Activated CD8-positive, alpha-beta memory T cell treated with anti-CD3 and anti-CD28 coated beads, Interleukin-2, amount 50 U/mL, for 24 hours (primary cell): ENCODE measurements at regions not wholly inside any gene's neighbourhood (a gene's known extent, or its start where the extent isn't known, plus 50 kb on each side); places are given as distances from the start of the nearest gene placed in this dataset.
"Not testable (repeated sequence)": the region's sequence is repeated elsewhere in the genome, so short reads cannot be mapped to it uniquely, and the experiment has no call there.

Experiments
- DNase-seq: peaks from one replicate; pipeline ENCODE4 v3.0.0-alpha.2; 2020; ENCODE audit errors: extremely low read depth

DNA sequence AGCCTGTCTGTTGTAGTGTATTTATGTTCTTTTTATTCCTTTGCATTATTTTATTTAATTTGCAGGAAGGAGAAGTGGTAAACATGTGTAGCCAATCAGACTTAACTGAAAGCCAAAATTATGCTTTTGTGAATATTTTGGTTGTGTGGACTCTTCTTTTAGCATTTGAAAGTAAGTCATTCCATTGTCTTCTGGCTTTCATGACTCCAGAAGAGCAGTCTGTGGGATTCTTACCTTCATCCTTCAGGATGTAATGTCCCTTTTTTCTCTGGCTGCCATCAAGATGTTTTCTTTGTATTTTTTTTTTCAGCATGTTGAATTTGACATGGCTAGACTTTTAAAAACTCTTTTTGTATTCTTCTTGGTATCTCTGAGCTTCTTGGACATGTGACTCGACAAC, 895.2 kb upstream of the ZEB2 start:
- DNase-seq = no peak

- DNase-seq = no peak
Observed at GRCh38 chr2:145413261-145414030, 893.5 kb upstream of the ZEB2 start.

- DNase-seq = no peak
Observed at GRCh38 chr2:145412155-145412554, 892.2 kb upstream of the ZEB2 start.

- no peak for DNase-seq
Observed at GRCh38 chr2:145411493-145411892, 891.6 kb upstream of the ZEB2 start.

DNA sequence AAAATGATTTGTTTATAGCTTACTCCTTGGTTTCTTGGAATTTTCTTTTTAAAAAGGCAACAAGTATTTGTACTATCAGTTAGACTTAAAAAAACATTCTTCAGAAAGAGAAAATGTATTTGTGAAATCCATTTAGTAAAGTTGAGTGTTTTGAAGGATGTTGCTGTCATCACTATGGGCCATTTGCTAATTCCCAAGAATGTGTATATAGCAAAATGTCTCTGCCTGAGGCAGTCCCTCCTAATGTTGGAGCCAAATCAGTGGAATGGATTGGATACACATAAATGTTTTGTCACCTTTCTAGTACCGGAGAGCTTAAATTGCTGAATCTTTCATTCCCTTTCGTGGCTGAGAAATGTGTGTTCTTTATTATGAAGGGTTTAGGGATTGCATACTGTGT, 890.2 kb upstream of the ZEB2 start:
- DNase-seq = no peak

DNA sequence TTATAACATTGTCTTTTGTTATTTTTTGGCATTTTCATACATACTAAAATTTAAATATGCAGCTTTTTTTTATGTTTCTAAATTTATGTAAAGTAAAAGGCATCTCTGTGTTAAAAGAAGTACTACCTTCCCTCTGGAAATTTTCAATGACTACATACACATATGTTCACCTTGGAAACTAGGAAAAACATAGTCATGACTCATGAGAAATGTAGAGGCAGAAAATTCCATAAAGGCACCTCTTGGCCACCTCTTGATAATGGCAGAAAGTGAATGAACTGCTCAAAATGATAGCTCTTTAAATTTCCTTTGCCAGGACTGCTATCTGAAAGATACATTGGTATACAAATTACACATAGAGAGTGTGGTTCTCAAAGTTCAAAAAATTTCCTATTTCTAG, 889.1 kb upstream of the ZEB2 start:
- DNase-seq = no peak

DNA sequence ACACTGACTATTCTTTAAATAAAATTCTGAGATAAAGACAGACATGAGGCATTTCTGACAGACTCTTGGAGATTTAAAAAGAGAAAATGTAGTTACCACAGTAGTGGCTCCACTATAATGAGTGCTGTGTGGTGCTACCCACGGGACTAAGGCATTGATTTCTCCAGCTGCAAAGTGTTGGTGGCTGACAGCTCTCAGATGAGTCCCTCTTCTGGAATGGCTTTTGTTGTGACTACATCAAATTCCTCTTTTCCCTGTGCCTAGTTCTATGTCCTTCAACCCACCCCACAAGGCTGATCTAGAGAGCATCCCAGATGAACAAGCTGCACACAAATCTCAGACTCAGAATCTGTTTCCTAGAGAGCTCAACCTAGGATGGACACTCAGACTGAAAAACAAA, 884.8 kb upstream of the ZEB2 start:
- DNase-seq = no peak

DNA sequence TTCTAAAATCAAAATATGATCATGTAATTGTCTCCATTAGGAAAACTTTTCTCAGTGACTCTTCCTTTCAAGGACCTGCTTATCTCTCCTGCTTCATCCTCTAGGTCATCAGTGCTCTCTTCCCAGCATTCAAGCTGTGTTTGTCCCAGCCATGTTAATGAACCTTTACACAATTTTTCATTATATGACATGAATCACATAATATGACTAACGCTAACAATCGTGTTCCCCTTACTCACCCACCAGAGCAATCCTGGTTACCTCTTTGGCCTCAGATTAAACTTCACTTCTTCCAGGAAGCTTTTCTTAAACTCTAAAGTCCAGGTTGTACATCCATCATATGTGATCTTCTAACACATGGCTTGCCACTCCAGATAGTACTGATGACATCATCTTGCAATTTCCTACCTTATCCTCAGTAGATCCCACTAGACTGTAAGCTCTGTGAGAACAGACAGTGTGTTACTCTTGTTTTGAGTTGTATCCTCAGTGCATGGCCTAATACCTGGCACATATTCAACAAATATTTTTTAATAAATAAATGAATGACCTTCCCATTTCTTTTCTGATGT, 882.9 kb upstream of the ZEB2 start:
- no peak for DNase-seq

DNA sequence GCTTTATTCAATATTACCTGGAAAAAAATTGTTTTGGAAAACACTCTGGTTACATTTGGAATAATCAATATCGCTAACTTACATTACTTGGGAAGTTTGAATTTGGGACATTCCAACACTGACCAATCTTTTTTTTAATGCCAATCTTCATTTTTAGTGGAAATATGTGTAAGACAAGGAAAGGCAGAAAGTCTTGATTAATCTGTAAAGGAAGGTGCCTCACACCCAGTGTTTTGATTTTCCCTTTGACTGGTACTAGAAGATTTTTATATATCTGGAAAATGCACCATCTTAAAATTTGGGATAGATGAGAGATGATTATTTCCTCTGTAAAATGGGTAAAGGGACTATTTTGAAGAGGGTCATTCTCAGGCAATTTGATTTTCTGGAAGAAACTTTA, 879.2 kb upstream of the ZEB2 start:
- DNase-seq = no peak

DNA sequence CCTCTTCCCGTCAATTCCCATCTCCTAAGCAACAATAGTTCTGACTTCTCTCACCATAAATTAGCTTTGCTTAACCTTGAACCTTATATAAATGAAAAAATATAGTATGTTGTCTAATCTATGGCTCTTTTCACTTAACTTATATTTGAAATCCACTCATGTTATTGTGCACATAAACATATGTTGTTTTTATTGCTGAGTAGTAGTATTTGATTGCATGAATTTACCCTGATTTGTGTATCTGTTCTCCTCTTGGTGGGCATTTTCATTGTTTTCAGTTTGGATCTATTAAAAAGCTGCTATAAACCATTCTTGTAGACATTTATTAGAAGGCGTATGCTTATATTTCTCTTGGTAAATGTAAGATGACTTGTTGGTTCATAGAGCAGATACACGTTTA, 874.3 kb upstream of the ZEB2 start:
- no peak for DNase-seq

DNA sequence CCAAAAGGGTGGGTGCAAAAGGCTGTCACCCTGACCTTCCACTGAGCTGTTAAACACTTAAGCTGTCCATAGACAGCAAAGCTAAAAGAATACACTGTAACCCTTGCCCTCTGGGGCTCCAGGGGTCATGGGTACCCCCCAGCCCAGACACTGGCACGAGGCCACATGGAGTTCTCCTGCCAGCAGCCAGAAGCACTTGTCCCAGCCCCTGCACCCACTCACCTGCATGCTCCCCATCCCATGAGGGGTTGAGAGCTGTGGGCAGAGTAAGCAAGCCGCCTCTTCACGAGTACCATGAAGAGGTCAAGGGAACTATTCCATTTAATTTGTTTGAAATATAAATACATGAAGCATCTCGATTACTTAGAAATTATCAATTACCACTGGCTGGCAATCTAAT, 867.1 kb upstream of the ZEB2 start:
- no peak for DNase-seq

DNA sequence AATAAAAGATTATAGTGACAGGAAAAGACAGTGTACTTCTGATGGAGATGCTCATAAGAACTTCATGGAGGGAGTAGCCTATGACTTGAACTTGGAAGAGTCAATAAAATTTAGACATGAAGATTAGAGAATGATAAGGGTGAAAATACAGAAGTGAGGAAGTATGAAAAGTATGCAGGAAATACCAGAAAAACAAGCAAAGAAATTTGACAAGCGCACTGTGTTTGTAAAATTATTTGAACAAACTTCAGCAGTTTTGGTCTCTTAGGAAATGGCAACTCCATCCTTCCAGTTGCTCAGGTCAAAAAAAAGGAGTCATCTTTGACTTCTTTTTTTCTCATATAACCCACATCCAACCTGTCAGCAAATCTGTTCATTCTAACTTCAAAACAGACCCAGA, 864.0 kb upstream of the ZEB2 start:
- no peak for DNase-seq

DNA sequence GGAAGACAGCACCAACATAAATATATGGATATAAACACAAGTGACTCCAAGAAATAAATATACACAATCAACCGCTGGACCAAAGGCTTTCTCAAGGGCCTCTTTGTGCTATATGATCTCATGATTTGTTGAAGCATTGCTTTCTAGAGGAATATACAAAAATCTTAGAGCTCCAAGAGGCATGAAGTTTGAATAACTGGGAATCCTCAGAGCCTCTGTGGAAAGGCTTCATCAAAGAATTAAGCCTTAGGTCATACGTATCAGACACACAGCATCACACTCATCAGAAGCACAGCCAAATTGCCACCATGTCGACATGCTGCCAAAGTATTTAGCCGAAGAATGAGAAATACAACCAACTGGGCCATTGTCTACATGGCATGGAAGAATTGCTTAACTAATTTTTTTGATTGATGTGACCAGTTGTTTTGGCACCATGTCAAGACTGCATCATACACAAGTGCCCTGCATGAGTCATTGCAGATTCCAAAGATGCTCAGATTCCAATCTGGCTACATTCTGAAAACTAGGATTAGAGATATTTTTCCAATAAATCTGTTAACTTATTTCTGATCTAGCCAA, 860.6 kb upstream of the ZEB2 start:
- DNase-seq = no peak

- DNase-seq = no peak
Observed at GRCh38 chr2:145379934-145380333, 860.0 kb upstream of the ZEB2 start.

GRCh38 chr2:145374165-145374564, 854.2 kb upstream of the ZEB2 start:
- DNase-seq = no peak

- not testable (repeated sequence) for DNase-seq
Observed at GRCh38 chr2:145367334-145367733, 847.4 kb upstream of the ZEB2 start.

DNA sequence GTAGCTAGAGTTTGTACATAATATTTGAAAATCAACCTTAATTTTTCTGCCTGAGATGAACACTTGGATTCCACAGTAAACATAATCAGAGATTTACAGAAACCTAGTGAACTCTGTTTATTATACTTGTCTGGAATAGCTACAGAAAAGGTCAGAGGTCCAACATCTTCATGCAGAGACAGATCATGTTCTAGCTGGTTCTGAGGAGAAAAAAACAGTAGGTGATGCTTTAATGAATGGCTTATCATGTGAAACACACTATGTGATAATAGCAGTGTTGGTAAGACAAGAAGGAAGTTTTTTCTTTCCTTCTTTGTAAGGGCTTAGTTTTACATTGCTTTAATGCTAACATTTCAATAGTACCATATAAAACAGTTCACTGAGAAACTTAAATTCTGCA, 846.4 kb upstream of the ZEB2 start:
- no peak for DNase-seq

DNA sequence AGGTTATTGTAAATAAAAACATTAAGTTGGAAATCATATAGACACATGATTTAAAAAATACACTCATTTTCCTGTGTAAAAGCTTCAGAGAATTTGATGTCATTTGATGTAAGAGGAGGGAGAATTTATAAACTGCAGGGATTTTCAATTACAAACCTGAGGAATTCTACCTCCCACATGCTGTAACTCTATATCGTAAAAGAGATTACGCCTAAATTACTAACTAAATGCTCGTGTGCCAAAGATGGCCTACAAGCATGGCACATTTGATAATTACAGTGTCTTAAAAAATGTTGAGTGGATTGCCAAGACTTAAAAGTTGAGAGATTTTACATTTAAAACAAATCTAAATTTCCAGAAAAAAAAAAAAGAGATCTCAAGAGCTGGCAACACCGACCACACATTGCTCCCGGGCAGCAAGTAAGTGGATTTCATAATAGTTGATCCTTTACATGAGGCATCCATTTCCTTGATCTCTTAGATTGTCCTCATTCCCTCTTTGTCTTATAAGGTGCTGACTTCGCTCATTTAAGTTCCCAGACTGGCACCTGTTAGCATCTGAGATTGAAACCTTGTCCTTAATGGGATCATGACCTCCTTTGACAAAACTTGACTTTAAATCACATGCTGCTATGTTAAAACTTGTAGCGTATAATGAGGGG, 840.3 kb upstream of the ZEB2 start:
- no peak for DNase-seq

DNA sequence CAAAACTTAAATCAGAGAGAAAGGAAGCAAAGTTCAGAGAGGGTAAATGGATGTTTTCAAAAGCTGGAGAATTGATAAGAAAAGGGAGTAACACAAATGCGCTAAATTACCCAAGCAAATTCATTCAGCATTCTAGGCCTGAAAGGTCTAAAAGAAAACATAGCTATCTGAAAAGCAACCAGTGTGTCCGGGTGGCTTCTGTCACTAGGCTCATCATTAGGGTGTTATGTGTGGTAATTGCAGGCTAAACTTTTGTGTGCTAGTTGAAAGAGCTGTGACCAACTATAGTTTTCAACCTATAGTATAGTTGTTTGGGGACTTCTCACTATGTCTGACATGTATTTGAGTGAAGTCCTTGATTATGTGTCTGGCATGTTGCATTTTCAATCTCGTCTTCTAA, 839.6 kb upstream of the ZEB2 start:
- no peak for DNase-seq

GRCh38 chr2:145356056-145356455, 836.1 kb upstream of the ZEB2 start:
- DNase-seq = no peak

- DNase-seq = no peak
Observed at GRCh38 chr2:145352484-145352883, 832.6 kb upstream of the ZEB2 start.

DNA sequence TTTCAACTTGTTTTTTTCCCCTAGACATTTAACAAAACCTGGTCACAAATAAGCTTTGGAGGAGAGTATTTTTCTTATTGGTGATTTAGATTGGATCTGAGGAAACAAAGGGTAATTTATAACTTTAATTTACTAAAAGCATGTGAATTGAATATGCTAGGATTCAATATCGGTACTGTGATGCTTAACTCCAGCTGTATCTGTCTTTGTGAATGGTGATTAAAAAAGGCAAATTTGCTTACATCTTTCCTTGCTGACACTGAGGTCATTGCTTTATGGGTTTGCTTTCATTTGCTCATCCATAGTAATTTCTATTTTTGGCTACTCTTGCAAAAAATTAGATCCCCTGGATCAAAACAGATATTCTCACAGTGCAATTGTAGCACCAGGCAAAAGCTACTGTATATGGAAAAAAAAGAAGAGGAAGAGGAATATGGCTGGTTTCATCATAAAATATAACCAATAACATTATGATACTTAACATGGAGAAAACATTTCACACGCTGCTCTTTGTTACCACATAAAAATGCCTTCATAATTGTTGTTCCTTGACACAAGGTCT, 832.0 kb upstream of the ZEB2 start:
- no peak for DNase-seq

DNA sequence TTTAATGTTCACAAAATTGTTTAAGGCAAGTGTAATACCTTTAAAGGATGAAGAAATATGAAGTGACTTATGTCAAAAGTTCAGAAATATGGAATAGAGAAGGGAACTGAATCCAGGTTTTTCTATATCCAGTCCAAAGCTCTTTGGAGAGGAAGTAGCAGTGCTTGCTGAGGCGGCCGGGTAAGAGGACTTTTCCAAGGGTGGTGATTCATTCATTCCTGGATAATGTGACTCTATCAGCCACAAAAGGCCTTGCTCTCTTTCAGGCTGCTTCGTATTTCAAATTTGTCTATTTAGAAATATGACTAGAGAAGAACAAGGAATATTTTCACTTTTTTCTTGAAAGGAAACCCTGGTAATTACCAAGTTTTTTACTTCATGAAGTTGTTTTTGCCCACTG, 830.1 kb upstream of the ZEB2 start:
- no peak for DNase-seq
